Mesendoderm (in vitro differentiated cells): ENCODE measurements at regions not wholly inside any gene's neighbourhood (a gene's known extent, or its start where the extent isn't known, plus 50 kb on each side); places are given as distances from the start of the nearest gene placed in this dataset.

Experiments
- DNase-seq: peaks from one replicate; pipeline ENCODE4 v3.0.0; 2013
- H2AK5ac ChIP-seq: 2 replicates; pipeline ENCODE4 v1.6.1; 2013; ENCODE audit warnings: low read length, inconsistent platforms
- H2BK120ac ChIP-seq: 2 replicates; pipeline ENCODE4 v1.6.1; 2013; ENCODE audit warnings: low read depth, mild to moderate bottlenecking, low read length, moderate library complexity, mixed read lengths
- H2BK15ac ChIP-seq: replicated peaks from 2 replicates; pipeline ENCODE4 v1.6.1; 2013; ENCODE audit warnings: low read depth, mild to moderate bottlenecking, moderate library complexity
- H2BK5ac ChIP-seq: 2 replicates; pipeline ENCODE4 v1.6.1; 2013; ENCODE audit warnings: low read length, inconsistent platforms
- H3K18ac ChIP-seq: 2 replicates; pipeline ENCODE4 v1.6.1; 2013; ENCODE audit warnings: mild to moderate bottlenecking, low read length, mixed read lengths
- H3K23ac ChIP-seq: one replicate; pipeline ENCODE4 v1.6.1; 2013; ENCODE audit warnings: low read length
- H3K27ac ChIP-seq: 2 replicates; pipeline ENCODE4 v1.5.1; 2013; ENCODE audit warnings: low read depth, mild to moderate bottlenecking, inconsistent platforms, low read length, moderate library complexity
- H3K27me3 ChIP-seq: 2 replicates; pipeline ENCODE4 v1.6.1; 2013; ENCODE audit warnings: low read length, control low read depth, mild to moderate bottlenecking, inconsistent platforms; ENCODE audit not compliant: insufficient read depth, poor library complexity
- H3K36me3 ChIP-seq: 2 replicates; pipeline ENCODE4 v1.6.1; 2013; ENCODE audit warnings: low read length, inconsistent platforms; ENCODE audit not compliant: control insufficient read depth, insufficient read depth
- H3K4ac ChIP-seq: one replicate; pipeline ENCODE4 v1.6.1; 2013; ENCODE audit warnings: low read depth, mild to moderate bottlenecking, low read length, moderate library complexity
- H3K4me1 ChIP-seq: 2 replicates; pipeline ENCODE4 v1.6.1; 2013; ENCODE audit warnings: low read depth, low read length, inconsistent platforms; ENCODE audit not compliant: control insufficient read depth
- H3K4me2 ChIP-seq: 2 replicates; pipeline ENCODE4 v1.6.1; 2013; ENCODE audit warnings: low read length
- H3K4me3 ChIP-seq: 2 replicates; pipeline ENCODE4 v1.5.1; 2013; ENCODE audit warnings: mild to moderate bottlenecking, low read length
- H3K56ac ChIP-seq: one replicate; pipeline ENCODE4 v1.6.1; 2013; ENCODE audit warnings: low read length
- H3K79me1 ChIP-seq: 2 replicates; pipeline ENCODE4 v1.6.1; 2013; ENCODE audit warnings: low read length, inconsistent platforms
- H3K79me2 ChIP-seq: 2 replicates; pipeline ENCODE4 v1.6.1; 2013; ENCODE audit warnings: mild to moderate bottlenecking, low read length; ENCODE audit not compliant: control insufficient read depth, insufficient read depth
- H3K9ac ChIP-seq: 2 replicates; pipeline ENCODE4 v1.6.1; 2013; ENCODE audit warnings: low read length, inconsistent platforms
- H4K5ac ChIP-seq: one replicate; pipeline ENCODE4 v1.6.1; 2013; ENCODE audit warnings: low read length
- H4K8ac ChIP-seq: one replicate; pipeline ENCODE4 v1.6.1; 2013; ENCODE audit warnings: low read depth, mild to moderate bottlenecking, control low read depth, low read length, moderate library complexity
- WGBS: extraction: QIAGEN DNeasy Blood & Tissue Kit; methylation state at CpG from one replicate; pipeline ENCODE4 v1.1.7; 2013; ENCODE audit warnings: low lambda C conversion rate, missing lambda C conversion rate; ENCODE audit not compliant: insufficient coverage; ENCODE audit errors: extremely low coverage; 5-methylcytosine and 5-hydroxymethylcytosine counted together

GRCh38 chr1:5156416-5157120 is 502.2 kb downstream of the AJAP1 start:
- Histone ChIP-seq H2AK5ac (no peak overlapping the region), H3K9ac (no peak overlapping the region), H4K5ac (no peak overlapping the region), H2BK5ac (no peak overlapping the region), H3K23ac (no peak overlapping the region), H3K79me1 (no peaks in the 10 kb centered on the region), H3K56ac (no peak overlapping the region), H3K4me3 (no peak overlapping the region), H3K79me2 (no peaks in the 10 kb centered on the region), H3K4me1 (no peaks in the 10 kb centered on the region), H4K8ac (no peak overlapping the region), H3K18ac (no peak overlapping the region), H3K27me3 (no peaks in the 10 kb centered on the region), H3K4me2 (no peak overlapping the region), H3K4ac (no peak overlapping the region), H3K36me3 (no peaks in the 10 kb centered on the region), H3K27ac (no peak overlapping the region), H2BK120ac (no peak overlapping the region), H2BK15ac (no peak overlapping the region)
- no peak for DNase-seq
- WGBS = no CpG with 5 or more reads among the region's 7 CpGs

GRCh38 chr1:5151511-5151910 is 497.1 kb downstream of the AJAP1 start:
- no peak overlapping the region for H3K4me3 ChIP-seq
- H2AK5ac ChIP-seq = no peak overlapping the region
- H3K79me2 ChIP-seq = no peaks in the 10 kb centered on the region
- no peak overlapping the region for H2BK5ac ChIP-seq
- H3K18ac ChIP-seq = no peak overlapping the region
- no peaks in the 10 kb centered on the region for H3K27me3 ChIP-seq
- H4K5ac ChIP-seq = no peak overlapping the region
- no peak overlapping the region for H3K9ac ChIP-seq
- no peak for DNase-seq
- H3K4ac ChIP-seq = no peak overlapping the region
- H3K27ac ChIP-seq = no peak overlapping the region
- no peak overlapping the region for H2BK120ac ChIP-seq
- H2BK15ac ChIP-seq = no peak overlapping the region
- H3K36me3 ChIP-seq = no peaks in the 10 kb centered on the region
- WGBS = 100% methylated on average over 2 of the region's 9 CpGs
- H3K23ac ChIP-seq = no peak overlapping the region
- H3K56ac ChIP-seq = no peak overlapping the region
- no peaks in the 10 kb centered on the region for H3K4me1 ChIP-seq
- no peak overlapping the region for H3K4me2 ChIP-seq
- H4K8ac ChIP-seq = no peak overlapping the region
- H3K79me1 ChIP-seq = no peaks in the 10 kb centered on the region

GRCh38 chr1:5150191-5150590 is 495.8 kb downstream of the AJAP1 start:
- H3K4ac ChIP-seq = no peak overlapping the region
- no peak overlapping the region for H3K27ac ChIP-seq
- no peaks in the 10 kb centered on the region for H3K79me1 ChIP-seq
- no peak overlapping the region for H2BK120ac ChIP-seq
- no peak overlapping the region for H3K23ac ChIP-seq
- no peaks in the 10 kb centered on the region for H3K27me3 ChIP-seq
- WGBS = no CpG with 5 or more reads among the region's 2 CpGs
- H3K4me3 ChIP-seq = no peak overlapping the region
- H3K18ac ChIP-seq = no peak overlapping the region
- no peaks in the 10 kb centered on the region for H3K4me1 ChIP-seq
- H2AK5ac ChIP-seq = no peak overlapping the region
- H3K56ac ChIP-seq = no peak overlapping the region
- H2BK15ac ChIP-seq = no peak overlapping the region
- H3K36me3 ChIP-seq = no peaks in the 10 kb centered on the region
- H4K5ac ChIP-seq = no peak overlapping the region
- no peak for DNase-seq
- H3K4me2 ChIP-seq = no peak overlapping the region
- H4K8ac ChIP-seq = no peak overlapping the region
- no peak overlapping the region for H2BK5ac ChIP-seq
- no peaks in the 10 kb centered on the region for H3K79me2 ChIP-seq
- no peak overlapping the region for H3K9ac ChIP-seq

GRCh38 chr1:5147806-5148205 is 493.4 kb downstream of the AJAP1 start:
- Histone ChIP-seq H3K27ac (no peak overlapping the region), H3K4ac (no peak overlapping the region), H3K23ac (no peak overlapping the region), H3K79me1 (no peaks in the 10 kb centered on the region), H3K9ac (no peak overlapping the region), H3K4me3 (no peak overlapping the region), H3K4me2 (no peak overlapping the region), H3K36me3 (no peaks in the 10 kb centered on the region), H3K4me1 (no peaks in the 10 kb centered on the region), H3K79me2 (no peaks in the 10 kb centered on the region), H2BK120ac (no peak overlapping the region), H4K8ac (no peak overlapping the region), H3K18ac (no peak overlapping the region), H2BK5ac (no peak overlapping the region), H2AK5ac (no peak overlapping the region), H3K27me3 (no peaks in the 10 kb centered on the region), H3K56ac (no peak overlapping the region), H4K5ac (no peak overlapping the region), H2BK15ac (no peak overlapping the region)
- DNase-seq = no peak
- WGBS = no CpG with 5 or more reads among the region's 1 CpG

GRCh38 chr1:5142389-5142788 is 488.0 kb downstream of the AJAP1 start:
- Histone ChIP-seq H2BK5ac (no peak overlapping the region), H3K4me2 (no peak overlapping the region), H3K4me3 (no peak overlapping the region), H3K9ac (no peak overlapping the region), H3K18ac (no peak overlapping the region), H3K4me1 (no peaks in the 10 kb centered on the region), H3K4ac (no peak overlapping the region), H2AK5ac (no peak overlapping the region), H3K56ac (no peak overlapping the region), H3K79me1 (no peaks in the 10 kb centered on the region), H3K36me3 (no peaks in the 10 kb centered on the region), H2BK120ac (no peak overlapping the region), H3K27ac (no peak overlapping the region), H3K23ac (no peak overlapping the region), H3K79me2 (no peaks in the 10 kb centered on the region), H4K8ac (no peak overlapping the region), H2BK15ac (no peak overlapping the region), H3K27me3 (no peaks in the 10 kb centered on the region), H4K5ac (no peak overlapping the region)
- no peak for DNase-seq
- WGBS = no CpG with 5 or more reads among the region's 3 CpGs

- no peaks in the 10 kb centered on the region for H3K27me3 ChIP-seq
- H3K4me2 ChIP-seq = no peak overlapping the region
- no peak overlapping the region for H2BK5ac ChIP-seq
- no peak overlapping the region for H2BK15ac ChIP-seq
- no peak overlapping the region for H4K5ac ChIP-seq
- H3K36me3 ChIP-seq = no peaks in the 10 kb centered on the region
- H4K8ac ChIP-seq = no peak overlapping the region
- H2AK5ac ChIP-seq = no peak overlapping the region
- H3K27ac ChIP-seq = no peak overlapping the region
- no peak overlapping the region for H3K9ac ChIP-seq
- no peak overlapping the region for H3K23ac ChIP-seq
- H3K4me3 ChIP-seq = no peak overlapping the region
- no peak overlapping the region for H2BK120ac ChIP-seq
- no peak for DNase-seq
- no peak overlapping the region for H3K4ac ChIP-seq
- no peaks in the 10 kb centered on the region for H3K4me1 ChIP-seq
- no CpG with 5 or more reads among the region's 4 CpGs for WGBS
- no peak overlapping the region for H3K18ac ChIP-seq
- H3K56ac ChIP-seq = no peak overlapping the region
- H3K79me1 ChIP-seq = no peaks in the 10 kb centered on the region
- H3K79me2 ChIP-seq = no peaks in the 10 kb centered on the region
These were observed 487.3 kb downstream of the AJAP1 start for GRCh38 chr1:5141750-5142149.
